Right lobe of liver (tissue), 4 donors: ENCODE measurements at regions not wholly inside any gene's neighbourhood (a gene's known extent, or its start where the extent isn't known, plus 50 kb on each side); places are given as distances from the start of the nearest gene placed in this dataset.

ENCODE experiments used
- CTCF ChIP-seq, 4 donors: fragments of 200-600 bp in 3 of 4; fragments of 450-650 bp in 1 of 4; IDR thresholded peaks; one replicate each; pipeline versions ENCODE4 v1.5.1 to v1.8.0; 2016 to 2022; ENCODE audit warnings: antibody characterized with exemption in 4 of 4, mild to moderate bottlenecking in 2 of 4
- POLR2A ChIP-seq: fragments of 450-650 bp; IDR thresholded peaks from one replicate; pipeline ENCODE4 v1.6.1; 2017; ENCODE audit warnings: antibody characterized with exemption, mild to moderate bottlenecking
- donor health status: DM: no; HTN: no; CAD: no.
- donor health status: DM: no; HTN: no; CAD: no.
- donor health status: DM: no; HTN: yes; CAD: no.

- TF ChIP-seq CTCF (IDR thresholded peaks at IDR 0.05) (no peak), POLR2A (no peak)
Measured at GRCh38 chr2:17059458-17059857, 393.8 kb upstream of the CYRIA start.
